ENCODE measurements at regions not wholly inside any gene's neighbourhood (a gene's known extent, or its start where the extent isn't known, plus 50 kb on each side); places are given as distances from the start of the nearest gene placed in this dataset.

DNA sequence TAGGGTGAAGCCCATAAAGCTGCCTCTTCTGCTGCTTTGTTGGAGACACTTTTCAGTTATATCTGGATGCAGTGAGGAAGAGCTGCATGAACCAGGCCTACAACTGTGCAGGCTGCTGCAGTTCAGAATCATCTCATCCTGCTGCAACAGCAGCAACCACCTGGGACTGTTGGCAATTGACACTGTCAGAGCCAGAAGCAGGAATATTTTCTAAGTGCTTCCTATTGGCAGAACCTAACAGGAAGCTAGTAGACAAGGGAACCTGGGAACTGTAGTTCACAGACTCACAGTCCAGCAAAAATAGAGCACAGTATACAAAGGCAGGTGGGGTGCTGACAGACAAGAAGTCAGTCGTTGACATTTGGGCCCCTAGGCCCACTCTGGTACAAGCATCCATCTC lies 452.9 kb upstream of the SPRED2 start:
- no peak overlapping the region for H3K4me3 ChIP-seq (ENCODE audit: low read depth, poor library complexity, severe bottlenecking)
- TF ChIP-seq POLR2A (IDR thresholded peaks at IDR 0.05), result no peak
- TF ChIP-seq, protein P1, sequence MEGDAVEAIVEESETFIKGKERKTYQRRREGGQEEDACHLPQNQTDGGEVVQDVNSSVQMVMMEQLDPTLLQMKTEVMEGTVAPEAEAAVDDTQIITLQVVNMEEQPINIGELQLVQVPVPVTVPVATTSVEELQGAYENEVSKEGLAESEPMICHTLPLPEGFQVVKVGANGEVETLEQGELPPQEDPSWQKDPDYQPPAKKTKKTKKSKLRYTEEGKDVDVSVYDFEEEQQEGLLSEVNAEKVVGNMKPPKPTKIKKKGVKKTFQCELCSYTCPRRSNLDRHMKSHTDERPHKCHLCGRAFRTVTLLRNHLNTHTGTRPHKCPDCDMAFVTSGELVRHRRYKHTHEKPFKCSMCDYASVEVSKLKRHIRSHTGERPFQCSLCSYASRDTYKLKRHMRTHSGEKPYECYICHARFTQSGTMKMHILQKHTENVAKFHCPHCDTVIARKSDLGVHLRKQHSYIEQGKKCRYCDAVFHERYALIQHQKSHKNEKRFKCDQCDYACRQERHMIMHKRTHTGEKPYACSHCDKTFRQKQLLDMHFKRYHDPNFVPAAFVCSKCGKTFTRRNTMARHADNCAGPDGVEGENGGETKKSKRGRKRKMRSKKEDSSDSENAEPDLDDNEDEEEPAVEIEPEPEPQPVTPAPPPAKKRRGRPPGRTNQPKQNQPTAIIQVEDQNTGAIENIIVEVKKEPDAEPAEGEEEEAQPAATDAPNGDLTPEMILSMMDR (IDR thresholded peaks at IDR 0.05), result no peak
- WGBS, 2 donors, result 62 to 67% methylated on average over 1 of the region's 1 CpG
- intact Hi-C loops (cut with DNase I; ENCODE audit: low total_unique reads), result no loop called here
- DNase-seq (ENCODE audit: low spot score in 2 of 2), result no peak

GRCh38 chr2:65881592-65881991 lies 449.2 kb upstream of the SPRED2 start:
- 68 to 73% methylated on average over 1 of the region's 1 CpG for WGBS, 2 donors
- no peak overlapping the region for H3K4me3 ChIP-seq (ENCODE audit: low read depth, poor library complexity, severe bottlenecking)
- TF ChIP-seq, protein P1 (IDR thresholded peaks at IDR 0.05), result no peak
- no peak for TF ChIP-seq POLR2A (IDR thresholded peaks at IDR 0.05)
- intact Hi-C loops (cut with DNase I; ENCODE audit: low total_unique reads), result no loop called here
- DNase-seq (ENCODE audit: low spot score in 2 of 2), result no peak

GRCh38 chr2:65880436-65880835 lies 448.0 kb upstream of the SPRED2 start:
- no peak overlapping the region for H3K4me3 ChIP-seq (ENCODE audit: low read depth, poor library complexity, severe bottlenecking)
- DNase-seq (ENCODE audit: low spot score in 2 of 2), result no peak
- TF ChIP-seq, protein P1 (IDR thresholded peaks at IDR 0.05), result no peak
- no peak for TF ChIP-seq POLR2A (IDR thresholded peaks at IDR 0.05)
- intact Hi-C loops (cut with DNase I; ENCODE audit: low total_unique reads), result no loop called here
- 80 to 81% methylated on average over 8 of the region's 8 CpGs for WGBS, 2 donors

- no peak for DNase-seq (ENCODE audit: low spot score in 2 of 2)
- intact Hi-C loops (cut with DNase I; ENCODE audit: low total_unique reads), result no loop called here
- H3K4me3 ChIP-seq (ENCODE audit: low read depth, poor library complexity, severe bottlenecking), result no peak overlapping the region
- TF ChIP-seq POLR2A (IDR thresholded peaks at IDR 0.05), result no peak
- TF ChIP-seq, protein P1 (IDR thresholded peaks at IDR 0.05), result no peak
- WGBS, 2 donors, result 38 to 40% methylated on average over 3 of the region's 3 CpGs
These were observed 445.6 kb upstream of the SPRED2 start for GRCh38 chr2:65878011-65878340.

DNA sequence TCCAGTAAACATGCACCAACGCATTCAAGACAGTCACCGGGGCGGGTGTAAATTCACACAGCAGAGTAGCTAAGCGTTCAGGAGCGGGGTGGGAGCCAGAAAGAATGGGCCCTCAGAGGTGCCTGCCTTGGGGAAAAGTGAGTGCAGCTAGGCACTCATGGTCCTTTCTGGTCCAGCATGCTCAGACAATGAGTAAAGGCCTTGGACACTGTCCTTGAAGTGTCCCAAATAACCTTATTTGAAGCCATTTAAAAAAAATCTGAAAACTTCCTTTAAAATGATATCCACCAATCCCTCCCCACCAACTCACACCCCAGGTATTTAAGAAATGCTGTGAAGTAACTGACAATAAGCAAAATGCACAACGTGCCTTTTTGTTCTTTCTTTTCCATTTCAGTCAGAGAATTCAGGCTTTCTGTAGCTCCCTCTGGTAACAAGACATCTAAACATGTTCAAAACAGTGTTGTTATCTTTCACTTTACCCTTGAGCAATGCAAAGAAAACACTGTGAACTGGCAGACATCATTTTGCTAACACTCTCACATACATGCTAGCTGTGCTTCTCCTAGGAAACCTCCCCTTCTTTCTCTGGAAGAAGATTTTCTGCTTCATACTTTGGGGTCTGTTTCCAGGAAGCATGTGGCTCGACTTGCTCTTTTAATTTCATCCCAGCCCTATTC lies 445.1 kb upstream of the SPRED2 start:
- 40 to 53% methylated on average over 7 of the region's 7 CpGs for WGBS, 2 donors
- intact Hi-C loops (cut with DNase I; ENCODE audit: low total_unique reads), result no loop called here
- DNase-seq (ENCODE audit: low spot score in 2 of 2), result no peak
- H3K4me3 ChIP-seq (ENCODE audit: low read depth, poor library complexity, severe bottlenecking), result no peak overlapping the region
- TF ChIP-seq, protein P1 (IDR thresholded peaks at IDR 0.05), result no peak
- no peak for TF ChIP-seq POLR2A (IDR thresholded peaks at IDR 0.05)

DNA sequence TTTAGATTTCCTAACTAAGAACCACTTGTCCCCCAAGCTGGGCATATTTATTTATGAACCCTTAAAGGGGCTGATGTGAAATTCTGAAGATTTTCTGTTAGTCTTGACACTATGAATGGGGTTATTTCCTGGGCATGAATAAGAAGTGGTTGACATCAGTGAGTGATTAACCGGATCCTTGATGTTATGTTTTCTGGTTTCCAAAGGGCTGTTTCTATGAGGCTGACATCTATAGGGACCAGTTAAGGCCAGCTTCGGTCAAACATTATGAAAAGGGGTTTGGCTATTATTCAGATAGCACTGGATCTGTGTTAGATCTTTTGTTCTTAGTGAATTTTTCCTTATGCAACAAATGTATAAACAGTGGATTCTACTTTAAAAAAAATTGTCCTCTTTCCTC lies 443.7 kb upstream of the SPRED2 start:
- no peak overlapping the region for H3K4me3 ChIP-seq (ENCODE audit: low read depth, poor library complexity, severe bottlenecking)
- intact Hi-C loops (cut with DNase I; ENCODE audit: low total_unique reads), result no loop called here
- 31 to 55% methylated on average over 2 of the region's 2 CpGs for WGBS, 2 donors

More for the DNA sequence above, 443.7 kb upstream of the SPRED2 start:
- TF ChIP-seq POLR2A (IDR thresholded peaks at IDR 0.05), result no peak
- TF ChIP-seq, protein P1 (IDR thresholded peaks at IDR 0.05), result no peak
- no peak for DNase-seq (ENCODE audit: low spot score in 2 of 2)
